NCI-H774 (cell line): ENCODE measurements at regions not wholly inside any gene's neighbourhood (a gene's known extent, or its start where the extent isn't known, plus 50 kb on each side); places are given as distances from the start of the nearest gene placed in this dataset.

Experiments
- DNase-seq: peaks from one replicate; lab custom pipeline; 2025; lab: John Stamatoyannopoulos, UW

DNA sequence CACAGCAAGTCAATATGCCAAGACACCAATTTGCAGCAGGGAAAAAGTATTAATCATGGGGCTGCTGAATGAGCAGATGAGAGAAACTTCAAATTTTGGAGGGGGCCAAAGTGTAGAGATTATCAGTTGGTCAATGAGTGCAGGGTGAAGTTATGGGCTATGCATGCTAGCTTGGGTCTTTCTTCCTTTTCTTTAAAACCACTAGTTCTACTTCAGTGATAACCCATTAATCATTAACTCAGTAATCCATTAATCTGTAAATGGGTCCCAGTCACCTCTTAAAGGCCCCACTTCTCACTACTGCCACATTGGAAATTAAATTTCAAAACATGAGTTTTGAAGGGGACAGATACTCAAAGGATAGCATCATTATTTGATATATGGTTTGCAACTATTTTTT lies 688.6 kb upstream of the ADGRL4 start:
- no peak for DNase-seq

DNA sequence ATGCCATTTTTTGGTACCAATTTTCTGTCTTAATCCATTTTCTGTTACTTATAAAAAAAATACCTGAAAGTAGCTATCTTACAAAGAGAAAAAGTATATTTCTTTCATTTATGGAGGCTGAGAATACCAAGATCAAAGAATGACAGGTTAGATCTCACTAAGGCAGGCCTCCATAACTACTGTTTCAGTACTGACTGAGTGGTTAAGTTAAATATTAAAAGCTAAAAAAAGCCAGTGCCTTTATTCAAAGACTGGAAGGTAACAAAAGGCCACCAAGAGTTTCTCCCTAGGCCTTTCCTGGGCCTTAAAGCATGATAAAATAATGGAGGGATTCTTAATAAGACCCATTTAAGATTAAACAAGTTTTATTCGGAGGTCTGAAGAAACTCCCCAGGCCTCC lies 687.7 kb upstream of the ADGRL4 start:
- DNase-seq, result no peak

DNA sequence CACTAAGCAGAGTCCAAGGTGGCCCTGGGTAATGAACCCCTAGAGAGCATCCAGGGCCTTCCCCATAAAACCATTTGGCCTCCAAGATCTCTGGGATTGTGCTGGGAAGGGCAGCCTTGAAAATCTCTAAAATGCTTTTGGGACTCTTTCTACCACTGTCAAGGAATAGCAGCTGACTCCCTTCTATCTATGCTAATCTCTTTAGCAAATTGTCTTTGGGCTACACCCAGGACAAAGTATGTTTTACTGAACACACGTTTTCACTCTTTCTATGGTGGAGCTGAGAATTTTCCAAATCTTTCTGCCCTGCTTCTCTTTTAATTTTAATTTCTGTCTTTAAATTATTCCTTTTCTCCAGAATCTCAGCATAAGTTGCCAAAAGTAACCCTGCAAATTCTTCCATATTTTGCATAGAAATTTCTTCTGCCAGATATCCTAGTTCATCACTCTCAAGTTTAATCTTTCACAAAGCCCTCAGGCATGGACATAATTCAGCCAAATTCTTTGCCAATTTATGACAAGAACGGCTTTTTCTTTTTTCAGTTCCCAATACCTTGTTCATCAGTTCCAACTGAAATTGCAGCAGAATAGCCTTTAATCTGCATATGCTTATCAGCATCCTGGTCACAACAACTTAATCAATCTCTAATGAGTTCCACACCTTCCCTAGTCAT lies 687.0 kb upstream of the ADGRL4 start:
- no peak for DNase-seq

DNA sequence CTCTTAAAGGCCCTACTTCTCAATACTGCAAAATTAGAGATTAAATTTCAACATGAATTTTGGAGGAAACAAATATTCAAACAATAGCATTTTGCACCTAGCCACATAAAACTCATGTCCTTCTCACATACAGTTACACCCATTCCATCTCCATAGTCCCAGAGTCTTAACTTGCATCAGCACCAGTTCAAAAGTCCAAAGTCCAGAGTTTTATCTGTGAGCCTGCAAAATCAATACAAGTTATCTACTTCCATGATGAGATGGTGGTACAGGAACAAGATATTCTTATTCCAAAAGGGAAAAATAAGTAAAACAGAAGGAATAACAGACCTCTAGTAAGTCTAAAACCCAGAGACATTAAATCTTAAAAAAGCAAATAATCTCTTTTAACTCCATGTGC lies 686.0 kb upstream of the ADGRL4 start:
- DNase-seq, result no peak

DNA sequence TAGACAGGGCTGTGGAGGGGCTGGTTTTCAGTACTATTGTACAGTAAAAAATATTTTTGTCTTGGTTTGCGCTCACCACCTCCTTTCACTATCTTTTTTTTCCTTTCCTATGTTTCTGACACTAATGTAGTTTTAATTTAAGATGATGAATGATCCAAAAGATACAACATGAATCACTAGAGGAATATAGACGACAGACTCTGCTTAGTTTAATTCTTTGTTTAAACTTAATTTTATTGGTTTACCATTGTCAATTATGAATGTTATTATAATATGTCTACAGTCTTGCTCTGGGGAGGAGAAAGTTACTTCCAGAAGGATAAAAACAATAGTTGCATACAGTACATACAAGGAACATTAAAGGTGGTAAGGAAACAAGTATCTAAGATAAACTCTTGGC lies 682.4 kb upstream of the ADGRL4 start:
- DNase-seq, result no peak

DNA sequence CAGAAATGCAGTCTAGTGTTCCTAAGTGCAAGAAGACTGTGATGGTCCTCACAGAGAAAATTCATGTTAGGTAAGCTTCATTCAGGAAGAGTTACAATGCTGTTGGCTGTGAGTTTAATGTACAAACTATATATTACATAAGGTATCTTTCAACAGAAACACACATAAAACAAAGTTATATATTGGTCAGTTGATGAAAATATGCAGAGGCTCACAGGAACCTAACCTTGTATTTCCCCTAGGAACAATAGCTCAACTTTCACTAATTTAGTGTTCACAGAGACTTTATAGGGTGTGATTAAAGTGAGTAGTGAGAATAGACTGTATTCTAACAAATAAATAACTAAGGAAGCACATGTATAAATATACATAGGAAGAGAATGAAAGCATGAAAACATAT lies 676.9 kb upstream of the ADGRL4 start:
- DNase-seq, result no peak

DNA sequence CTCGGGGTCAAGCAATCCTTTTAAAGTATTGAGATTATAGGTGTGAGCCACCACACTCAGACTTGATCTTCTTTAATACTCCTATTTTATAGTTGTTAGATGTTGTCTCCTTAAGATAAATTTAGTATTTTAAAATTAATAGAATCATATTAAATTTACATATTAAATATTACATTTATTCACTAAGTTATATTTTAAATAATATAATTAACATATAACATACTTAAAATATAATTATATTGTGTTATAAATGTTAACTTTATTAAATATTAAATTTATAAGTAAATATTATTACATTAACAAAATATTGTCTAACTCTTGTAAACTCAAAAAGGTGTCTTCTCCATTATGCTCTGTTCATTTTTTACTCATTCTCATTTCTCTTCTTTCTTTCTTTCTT lies 675.9 kb upstream of the ADGRL4 start:
- no peak for DNase-seq

DNA sequence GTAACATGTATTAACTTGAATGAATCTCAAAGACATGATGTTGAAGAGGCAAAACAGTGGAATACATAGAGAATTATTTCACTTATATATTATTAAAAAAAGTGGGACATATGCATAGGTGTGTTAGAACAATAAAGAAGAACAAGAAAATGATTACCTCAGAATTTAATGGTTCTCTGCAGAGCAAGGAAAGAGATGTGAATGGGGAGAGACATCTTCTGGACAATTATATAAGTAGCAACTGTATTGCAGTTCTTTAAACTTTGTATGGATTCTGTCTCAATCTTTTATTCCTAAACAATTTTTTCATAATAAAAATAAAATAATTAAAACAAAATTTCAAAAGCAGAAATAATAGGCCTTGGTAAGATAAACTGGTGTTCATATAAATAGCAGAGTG lies 674.9 kb upstream of the ADGRL4 start:
- no peak for DNase-seq

DNA sequence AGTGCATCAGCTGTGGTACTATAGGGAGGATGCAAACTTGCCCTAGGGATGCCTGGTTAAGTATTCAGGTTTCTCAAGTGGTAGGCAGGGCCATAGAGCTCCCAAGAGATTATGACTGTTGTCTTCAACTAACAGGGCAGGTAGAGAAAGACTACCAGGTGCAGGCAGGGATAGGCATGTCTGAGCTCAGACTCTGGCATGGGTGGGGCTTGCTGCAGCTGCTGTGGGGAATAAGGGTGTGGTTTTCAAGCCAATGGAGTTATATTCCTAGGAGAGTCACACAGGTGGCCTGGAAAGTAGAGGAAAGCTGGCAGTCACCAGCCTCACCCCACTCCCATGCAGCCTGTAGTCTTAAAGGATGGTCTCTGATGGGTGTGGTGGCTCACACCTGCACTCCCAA lies 673.4 kb upstream of the ADGRL4 start:
- DNase-seq, result no peak

DNA sequence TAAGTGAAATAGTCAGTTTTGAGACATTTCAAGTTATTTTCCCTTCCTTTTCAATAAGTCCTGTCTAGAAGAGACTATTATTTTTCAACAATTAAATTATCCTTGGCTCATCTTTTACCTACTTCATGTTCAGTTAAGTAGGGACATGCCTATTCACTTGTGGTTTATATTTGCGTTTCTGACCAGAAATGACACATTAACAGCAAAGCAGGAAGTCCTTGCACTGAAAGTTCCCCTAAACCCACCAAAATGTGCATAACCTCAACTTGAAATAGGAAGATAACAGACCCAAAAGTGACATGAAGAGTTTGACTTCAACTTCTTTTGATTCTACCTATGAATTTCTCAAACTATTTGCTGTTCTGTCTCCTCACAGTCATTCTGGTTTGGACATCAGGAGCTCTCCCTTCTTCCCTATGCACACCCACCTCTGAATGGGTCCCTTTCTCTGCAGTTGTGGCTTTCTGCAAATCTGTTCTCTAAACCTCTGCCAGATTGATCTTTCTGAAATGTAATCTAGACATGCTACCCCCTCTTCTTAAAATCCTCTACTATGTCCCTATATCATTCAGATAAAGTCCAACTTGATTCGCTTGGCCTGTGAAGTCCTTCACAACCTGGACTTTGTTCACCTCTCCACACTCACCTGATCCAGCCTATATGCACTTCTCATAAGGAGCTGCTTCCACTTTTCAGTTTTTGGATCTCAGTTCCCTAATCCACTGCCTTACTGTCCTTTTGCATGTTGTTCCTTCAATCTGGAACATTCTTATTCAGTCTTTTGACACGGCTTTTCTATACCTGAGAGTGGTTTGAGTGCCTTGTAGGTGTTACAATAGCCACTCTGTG lies 661.5 kb upstream of the ADGRL4 start:
- DNase-seq, result no peak

DNA sequence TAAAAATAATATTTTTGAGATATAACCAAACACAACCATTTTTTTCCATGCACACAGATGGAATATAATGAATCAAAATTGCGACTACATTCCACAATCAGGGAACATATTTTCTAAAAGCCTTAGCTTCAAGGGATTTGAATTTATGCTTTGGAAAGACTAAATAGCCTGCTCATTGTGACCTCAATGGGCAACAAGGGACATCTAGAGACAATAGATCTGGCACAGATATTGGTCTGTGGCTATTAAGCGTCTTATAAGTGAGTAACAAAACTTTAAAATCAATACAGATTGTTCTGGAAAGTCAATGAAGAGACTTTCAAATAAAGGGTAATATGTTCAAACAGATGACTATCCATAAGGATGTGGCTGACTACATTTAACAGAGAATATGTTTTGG lies 660.6 kb upstream of the ADGRL4 start:
- DNase-seq, result no peak

DNA sequence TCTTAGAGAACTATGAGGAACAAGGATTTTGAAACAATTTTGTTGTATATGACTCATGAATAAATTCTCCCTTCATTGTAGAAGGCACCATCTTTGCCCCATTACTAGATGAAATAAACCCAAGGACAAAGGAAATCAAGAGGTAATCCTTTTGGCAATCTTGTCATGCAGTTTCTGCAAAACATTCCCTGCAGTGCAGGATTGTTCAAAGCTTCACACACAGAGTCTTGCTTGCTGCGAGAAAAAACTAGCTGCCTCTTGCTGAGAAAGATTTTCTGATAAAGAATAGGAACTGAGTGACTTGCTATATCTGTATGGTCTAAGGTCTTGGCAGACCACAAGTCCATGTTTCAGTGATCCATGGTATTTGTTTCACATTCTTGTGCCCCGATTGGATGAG lies 657.4 kb upstream of the ADGRL4 start:
- no peak for DNase-seq

DNA sequence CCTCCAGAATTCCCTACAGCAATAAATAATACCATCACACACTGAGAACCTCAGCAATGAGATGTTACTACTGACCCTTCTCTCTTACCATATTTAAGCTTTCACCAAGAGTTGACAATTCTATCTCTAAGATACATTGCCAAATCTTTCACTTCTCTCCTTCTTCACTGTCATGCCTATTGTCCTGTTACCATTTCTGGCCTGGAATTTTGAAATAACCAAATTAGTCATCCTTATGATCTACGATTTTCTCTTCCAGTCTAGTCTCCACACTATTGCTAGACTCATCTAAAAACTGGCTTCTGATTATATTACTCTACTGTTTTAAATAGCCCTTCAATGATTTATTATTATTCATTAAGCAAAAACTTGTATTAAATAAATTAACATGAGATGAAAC lies 656.1 kb upstream of the ADGRL4 start:
- no peak for DNase-seq

DNA sequence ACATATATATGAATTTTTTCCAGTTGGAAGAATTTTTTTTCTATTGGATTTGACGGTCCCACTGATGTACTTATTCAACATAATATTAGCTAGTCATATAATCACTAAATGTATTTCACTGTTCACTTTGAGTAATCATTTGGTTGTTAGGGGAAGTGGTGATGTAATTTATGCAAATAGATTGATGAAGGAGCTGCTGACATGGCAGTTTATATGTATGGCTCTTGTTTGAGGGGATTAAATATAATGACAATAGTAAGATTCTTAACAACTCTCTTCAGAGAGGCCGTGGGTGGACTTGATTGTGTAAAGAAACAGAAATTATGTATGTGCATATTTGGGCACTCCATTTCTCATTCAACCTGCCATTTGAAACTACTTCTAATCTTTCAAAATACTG lies 653.6 kb upstream of the ADGRL4 start:
- no peak for DNase-seq

DNA sequence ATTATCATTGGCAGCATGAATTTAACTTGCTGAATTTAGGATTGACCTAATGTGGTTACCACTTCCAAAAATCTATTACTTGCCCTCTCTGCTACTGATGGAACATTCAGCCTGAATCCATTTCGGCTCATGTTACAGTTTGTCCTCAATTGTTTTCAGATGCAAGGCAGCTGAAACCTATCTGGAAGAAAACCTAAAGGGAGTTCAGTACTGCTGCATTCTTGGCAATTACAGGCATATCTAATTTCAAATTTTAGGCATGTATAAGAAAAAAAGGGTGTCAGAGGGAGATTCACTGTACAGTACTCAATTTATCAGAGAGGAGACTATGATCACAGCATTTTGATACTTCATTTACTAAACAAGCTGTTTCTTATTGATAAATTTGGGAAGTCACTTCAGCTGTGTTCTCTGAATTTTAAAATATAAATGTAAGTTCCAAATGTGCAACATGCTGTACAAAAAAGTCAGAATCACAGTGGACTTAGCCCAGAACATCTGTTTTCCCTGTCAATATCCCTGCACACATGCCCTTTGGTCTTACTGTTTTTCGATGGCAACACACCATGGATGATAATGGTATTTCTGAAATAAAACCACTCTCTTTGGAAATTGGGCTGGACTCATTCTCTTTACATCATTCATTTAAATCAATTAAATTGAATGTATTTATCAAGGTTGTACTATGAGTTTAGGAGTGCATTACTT lies 651.6 kb upstream of the ADGRL4 start:
- DNase-seq, result no peak

DNA sequence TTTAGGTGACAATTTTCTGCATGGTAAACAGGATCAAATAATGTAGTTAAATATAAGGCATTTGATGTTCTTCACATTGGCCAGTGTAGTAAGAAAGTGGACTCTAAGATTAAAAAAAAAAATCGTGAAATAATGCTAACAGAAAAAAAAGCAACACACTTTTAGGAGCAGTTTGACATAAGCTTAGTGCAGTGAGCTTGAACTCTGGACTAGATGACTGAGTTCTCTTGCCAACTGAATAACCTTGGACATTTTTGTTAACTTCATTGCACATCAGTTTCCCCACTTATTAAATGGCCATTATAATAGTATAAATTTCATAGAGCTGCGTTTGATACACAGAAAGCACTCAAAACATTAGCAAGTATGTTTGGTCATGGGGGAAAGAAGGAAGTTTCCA lies 649.3 kb upstream of the ADGRL4 start:
- no peak for DNase-seq

DNA sequence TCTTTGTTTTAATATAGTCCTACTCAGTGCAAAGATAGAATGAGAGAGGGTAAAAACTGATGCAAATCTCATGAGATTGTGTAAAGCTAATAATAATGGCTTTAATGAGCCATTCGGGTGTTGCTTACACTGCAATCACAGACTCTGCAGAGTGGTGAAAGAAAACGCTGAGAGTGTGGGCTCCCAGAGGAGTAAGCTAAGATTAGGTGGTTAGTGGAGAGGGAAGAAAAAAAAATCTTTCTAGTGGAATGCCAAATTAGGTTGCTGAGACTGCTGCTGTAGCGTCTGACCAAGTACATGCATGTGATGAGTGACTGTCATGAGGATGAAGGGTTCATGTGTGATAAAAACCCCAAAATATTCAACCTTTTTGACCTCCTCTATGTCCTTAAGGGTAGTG lies 645.9 kb upstream of the ADGRL4 start:
- DNase-seq, result no peak

DNA sequence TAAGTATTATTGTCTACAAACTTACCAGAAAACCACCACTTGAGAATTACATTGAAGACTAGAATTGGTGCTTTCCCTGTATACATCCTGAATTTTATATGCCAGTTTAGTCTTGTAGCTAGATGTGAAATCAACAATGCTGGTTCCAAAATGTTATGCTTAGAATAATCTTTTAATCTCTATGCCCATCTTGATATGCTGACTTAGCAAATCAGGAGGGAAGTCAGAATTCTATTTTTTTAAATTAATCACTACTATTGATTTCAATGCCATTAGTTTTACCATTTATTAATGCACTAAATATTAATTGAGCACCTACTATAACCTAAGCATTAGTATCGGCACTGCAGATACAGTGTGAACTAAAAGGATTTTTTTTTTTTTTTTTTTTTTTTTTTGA lies 641.6 kb upstream of the ADGRL4 start:
- DNase-seq, result no peak

DNA sequence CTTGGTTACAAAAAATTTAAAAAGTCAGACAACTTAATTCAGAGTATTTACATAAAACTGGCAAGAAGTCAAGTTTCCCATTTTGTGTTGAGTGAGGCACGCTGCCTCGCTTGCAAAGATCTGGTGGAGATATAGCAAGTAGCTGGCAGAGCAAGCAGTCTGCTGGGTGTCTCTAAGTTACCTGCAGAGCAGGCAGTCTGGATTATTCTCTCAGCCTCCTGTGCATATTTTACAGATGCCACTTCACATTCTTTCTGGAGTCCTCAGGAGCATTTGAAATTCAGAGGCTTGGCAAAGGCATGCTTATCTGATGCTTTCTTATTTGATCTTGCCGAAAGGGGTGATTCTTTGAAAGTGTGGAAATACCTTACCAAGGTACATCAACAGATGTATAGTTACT lies 640.4 kb upstream of the ADGRL4 start:
- no peak for DNase-seq

DNA sequence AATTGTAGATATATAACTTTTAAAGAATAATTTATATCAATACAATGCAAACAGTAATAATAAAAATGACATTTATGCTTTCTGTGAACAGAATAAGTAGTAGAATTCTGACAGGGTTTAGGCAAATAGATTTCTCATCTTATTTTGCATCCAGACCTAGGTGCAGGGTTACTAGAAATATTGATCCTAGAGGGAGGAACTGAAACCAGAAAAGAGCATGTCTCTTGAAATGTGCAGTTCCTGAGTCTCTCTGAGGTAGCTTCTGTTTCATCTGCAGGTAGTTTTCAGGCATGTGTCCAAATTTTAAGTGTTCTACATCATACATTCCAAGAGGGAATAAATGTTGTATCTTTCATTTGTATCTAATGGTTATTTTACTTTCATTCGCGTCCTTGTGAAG lies 631.9 kb upstream of the ADGRL4 start:
- no peak for DNase-seq

DNA sequence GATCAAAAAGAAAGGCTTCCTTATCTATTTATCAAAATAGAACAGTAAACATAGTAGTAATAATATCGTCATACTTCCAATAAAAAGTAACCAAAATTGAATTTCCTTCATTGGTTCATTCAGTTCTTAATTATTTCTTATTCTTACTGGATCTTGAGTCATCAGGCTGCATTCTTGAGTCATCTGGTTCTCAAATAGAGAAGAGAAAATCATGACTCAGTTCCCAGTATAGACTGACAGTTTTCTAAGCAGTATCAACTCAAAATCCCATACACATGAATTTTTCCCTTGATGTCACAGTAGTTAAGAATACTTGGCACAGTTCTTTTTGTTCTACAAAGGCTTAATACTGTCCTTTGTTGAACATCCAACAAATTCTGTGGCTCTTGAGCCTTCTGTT lies 626.9 kb upstream of the ADGRL4 start:
- no peak for DNase-seq

DNA sequence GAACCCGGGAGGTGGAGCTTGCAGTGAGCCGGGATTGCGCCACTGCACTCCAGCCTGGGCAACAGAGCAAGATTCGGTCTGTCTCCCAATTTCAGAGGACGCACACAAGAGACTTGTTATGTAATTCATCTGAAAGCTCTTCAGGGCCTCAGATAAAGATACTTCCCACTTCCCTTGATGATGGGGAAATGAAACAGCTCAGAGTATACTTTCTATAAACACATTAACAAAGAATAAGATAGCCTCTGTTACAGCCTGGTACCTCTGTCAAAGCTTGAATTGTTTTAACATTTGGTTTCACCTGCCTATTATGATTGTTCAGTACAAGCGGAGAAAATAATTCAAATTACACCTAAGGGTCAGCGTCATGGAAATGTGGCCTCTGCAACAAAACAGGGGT lies 622.9 kb upstream of the ADGRL4 start:
- DNase-seq, result no peak

DNA sequence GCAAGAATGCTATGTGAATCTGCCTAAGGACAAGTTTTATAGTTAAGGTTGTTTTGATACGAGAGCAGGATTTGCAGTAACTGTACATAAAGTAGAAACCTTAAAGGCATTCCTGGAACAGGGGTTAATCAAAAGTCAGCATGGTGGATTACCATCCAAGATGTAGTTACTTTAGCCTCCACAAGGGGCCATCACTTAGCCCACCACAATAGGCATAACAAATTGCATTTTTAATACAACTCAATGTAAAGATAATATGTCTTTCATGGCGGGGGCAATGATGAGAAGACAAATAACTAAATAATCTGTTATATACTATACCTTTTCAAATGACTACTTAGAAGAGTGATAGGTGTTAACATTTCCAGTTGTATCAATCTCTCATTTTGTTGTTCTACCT lies 611.2 kb upstream of the ADGRL4 start:
- DNase-seq, result no peak
